ENCODE measurements at regions not wholly inside any gene's neighbourhood (a gene's known extent, or its start where the extent isn't known, plus 50 kb on each side); places are given as distances from the start of the nearest gene placed in this dataset.
"Not testable (repeated sequence)": the region's sequence is repeated elsewhere in the genome, so short reads cannot be mapped to it uniquely, and the experiment has no call there.

GRCh38 chr2:179322289-179322688 is 57.7 kb upstream of the SESTD1 start:
- no peak overlapping the region for H3K4me3 ChIP-seq (ENCODE audit: low read depth, low read length)
- no peaks in the 10 kb centered on the region for H3K27me3 ChIP-seq (ENCODE audit: control insufficient read depth, insufficient read depth, low read length)
- TF ChIP-seq CTCF (IDR thresholded peaks at IDR 0.05; ENCODE audit: insufficient read depth, low read length, severe bottlenecking) = no peak
- no peaks in the 10 kb centered on the region for H3K36me3 ChIP-seq (ENCODE audit: control insufficient read depth, insufficient read depth, low read length)
- no peak for DNase-seq (ENCODE audit: low read depth)
- FAIRE-seq = no peak

- not testable (repeated sequence) for DNase-seq (ENCODE audit: low read depth); H3K27me3 ChIP-seq (ENCODE audit: control insufficient read depth, insufficient read depth, low read length); H3K4me3 ChIP-seq (ENCODE audit: low read depth, low read length); FAIRE-seq; H3K36me3 ChIP-seq (ENCODE audit: control insufficient read depth, insufficient read depth, low read length)
Observed at GRCh38 chr2:179321034-179321433, 56.4 kb upstream of the SESTD1 start.

- not testable (repeated sequence) for H3K27me3 ChIP-seq (ENCODE audit: control insufficient read depth, insufficient read depth, low read length); H3K4me3 ChIP-seq (ENCODE audit: low read depth, low read length); FAIRE-seq; H3K36me3 ChIP-seq (ENCODE audit: control insufficient read depth, insufficient read depth, low read length); DNase-seq (ENCODE audit: low read depth)
Observed at GRCh38 chr2:179314729-179315128, 50.1 kb upstream of the SESTD1 start.

Data from bronchial epithelial cell (primary cell).